HEK293 (cell line): ENCODE measurements at regions not wholly inside any gene's neighbourhood (a gene's known extent, or its start where the extent isn't known, plus 50 kb on each side); places are given as distances from the start of the nearest gene placed in this dataset.

Experiments used
- CTCF ChIA-PET: fragments of 350-600 bp; formaldehyde crosslinking; extraction: SDS; loops from one replicate; lab custom pipeline; 2021; ENCODE audit warnings: antibody characterized with exemption; lab: Yijun Ruan, JAX
- POLR2A ChIA-PET: fragments of 300-600 bp; formaldehyde crosslinking; extraction: SDS; loops from one replicate; lab custom pipeline; 2020; ENCODE audit warnings: antibody characterized with exemption, inconsistent platforms; lab: Yijun Ruan, JAX
- H3K27ac ChIP-seq: fragments of 200-500 bp; sonication (Bioruptor generic); 2 replicates; pipeline ENCODE4 v1.5.1; 2014; ENCODE audit warnings: low read depth, low read length, control low read depth, inconsistent platforms; ENCODE audit errors: extremely low read depth
- H3K36me3 ChIP-seq, 2 experiments: fragments of 200-500 bp in 1 of 2; sonication (Bioruptor generic) in 1 of 2; 1 replicate in 1 of 2; 2 replicates in 1 of 2; pipeline ENCODE4 v1.5.1; 2014 to 2017; ENCODE audit warnings: inconsistent platforms in 2 of 2, low read length in 2 of 2; ENCODE audit not compliant: control insufficient read depth in 2 of 2, insufficient read depth in 1 of 2
- H3K4me1 ChIP-seq: fragments of 200-500 bp; sonication (Bioruptor generic); 2 replicates; pipeline ENCODE4 v1.5.1; 2014; ENCODE audit warnings: mild to moderate bottlenecking, low read length, inconsistent platforms; ENCODE audit not compliant: control insufficient read depth, insufficient read depth
- H3K4me3 ChIP-seq: 2 replicates; pipeline ENCODE4 v1.5.1; 2011; ENCODE audit warnings: low read depth, mild to moderate bottlenecking, control low read depth, low read length, moderate library complexity
- H3K9me3 ChIP-seq: fragments of 200-500 bp; sonication (Bioruptor generic); 2 replicates; pipeline ENCODE4 v1.5.1; 2014; ENCODE audit warnings: low read depth, low read length, inconsistent platforms; ENCODE audit not compliant: control insufficient read depth, insufficient read depth
- GLIS1 ChIP-seq: fragments of 450-650 bp; formaldehyde crosslinking; IDR thresholded peaks from 2 replicates; pipeline ENCODE4 v1.5.1; 2016; ENCODE audit warnings: missing biosample characterization, missing genetic modification characterization
- HOXA7 ChIP-seq: sonication (generic); formaldehyde crosslinking; IDR thresholded peaks from 2 replicates; pipeline ENCODE4 v1.8.1; 2022; ENCODE audit warnings: missing genetic modification reagents, borderline replicate concordance
- IKZF3 ChIP-seq: fragments of 450-650 bp; IDR thresholded peaks from 2 replicates; pipeline ENCODE4 v1.5.0; 2018; ENCODE audit warnings: missing biosample characterization, mild to moderate bottlenecking, missing genetic modification characterization, moderate library complexity
- PRDM1 ChIP-seq: fragments of 450-650 bp; formaldehyde crosslinking; IDR thresholded peaks from 2 replicates; pipeline ENCODE4; 2016; ENCODE audit warnings: missing biosample characterization, missing genetic modification characterization
- SP2 ChIP-seq: fragments of 450-650 bp; formaldehyde crosslinking; IDR thresholded peaks from 2 replicates; pipeline ENCODE4 v1.5.1; 2016; ENCODE audit warnings: missing biosample characterization, missing genetic modification characterization
- TCF7L2 ChIP-seq: IDR thresholded peaks from 2 replicates; pipeline ENCODE4 v1.6.1; 2011; ENCODE audit warnings: low read depth, mild to moderate bottlenecking, inconsistent platforms, low read length, moderate library complexity, borderline replicate concordance
- ZBTB21 ChIP-seq: fragments of 450-650 bp; formaldehyde crosslinking; IDR thresholded peaks from 2 replicates; pipeline ENCODE4 v1.5.1; 2017; ENCODE audit warnings: missing biosample characterization, missing genetic modification characterization
- ZBTB8A ChIP-seq: fragments of 450-650 bp; formaldehyde crosslinking; IDR thresholded peaks from 2 replicates; pipeline ENCODE4 v1.5.1; 2016; ENCODE audit warnings: missing biosample characterization, missing genetic modification characterization
- ZFHX2 ChIP-seq: fragments of 450-650 bp; formaldehyde crosslinking; conservative IDR thresholded peaks from 2 replicates; pipeline ENCODE4 v1.5.1; 2016; ENCODE audit warnings: missing biosample characterization, missing genetic modification characterization
- ZFP37 ChIP-seq: fragments of 450-650 bp; formaldehyde crosslinking; IDR thresholded peaks from 2 replicates; pipeline ENCODE4 v1.5.1; 2016; ENCODE audit warnings: missing biosample characterization, missing genetic modification characterization
- ZFP41 ChIP-seq: fragments of 450-650 bp; formaldehyde crosslinking; IDR thresholded peaks from 2 replicates; pipeline ENCODE4 v1.5.1; 2016; ENCODE audit warnings: missing biosample characterization, missing genetic modification characterization, borderline replicate concordance
- ZIC2 ChIP-seq: fragments of 450-650 bp; formaldehyde crosslinking; IDR thresholded peaks from 2 replicates; pipeline ENCODE4 v1.5.1; 2016; ENCODE audit warnings: missing biosample characterization, missing genetic modification characterization
- ZNF2 ChIP-seq: fragments of 450-650 bp; formaldehyde crosslinking; IDR thresholded peaks from 2 replicates; pipeline ENCODE4 v1.5.1; 2016; ENCODE audit warnings: missing biosample characterization, missing genetic modification characterization
- ZNF202 ChIP-seq: fragments of 450-650 bp; formaldehyde crosslinking; IDR thresholded peaks from 2 replicates; pipeline ENCODE4 v1.5.1; 2016; ENCODE audit warnings: missing biosample characterization, missing genetic modification characterization, borderline replicate concordance
- ZNF391 ChIP-seq: fragments of 450-650 bp; formaldehyde crosslinking; IDR thresholded peaks from 2 replicates; pipeline ENCODE4 v1.5.1; 2016; ENCODE audit warnings: low read depth, missing biosample characterization, missing genetic modification characterization, borderline replicate concordance
- ZNF558 ChIP-seq: fragments of 450-650 bp; formaldehyde crosslinking; IDR thresholded peaks from 2 replicates; pipeline ENCODE4 v1.5.1; 2016; ENCODE audit warnings: missing biosample characterization, missing genetic modification characterization
- ZNF596 ChIP-seq: fragments of 450-650 bp; IDR thresholded peaks from 2 replicates; pipeline ENCODE4 v1.5.0; 2018; ENCODE audit warnings: missing biosample characterization, mild to moderate bottlenecking, missing genetic modification characterization, moderate library complexity
- ZNF670 ChIP-seq: fragments of 450-650 bp; formaldehyde crosslinking; IDR thresholded peaks from 2 replicates; pipeline ENCODE4 v1.5.1; 2016; ENCODE audit warnings: missing biosample characterization, missing genetic modification characterization, low read depth
- ZNF776 ChIP-seq: fragments of 450-650 bp; formaldehyde crosslinking; IDR thresholded peaks from 2 replicates; pipeline ENCODE4 v1.5.0; 2017; ENCODE audit warnings: missing biosample characterization, missing genetic modification characterization, borderline replicate concordance
- TF ChIP-seq, protein P1 (sequence below): fragments of 450-650 bp; formaldehyde crosslinking; IDR thresholded peaks from 2 replicates; pipeline ENCODE4 v1.5.1; 2016; ENCODE audit warnings: missing biosample characterization, missing genetic modification characterization
- TF ChIP-seq, protein P2 (sequence below): fragments of 450-650 bp; formaldehyde crosslinking; IDR thresholded peaks from 2 replicates; pipeline ENCODE4 v1.5.1; 2016; ENCODE audit warnings: missing biosample characterization, missing genetic modification characterization

DNA sequence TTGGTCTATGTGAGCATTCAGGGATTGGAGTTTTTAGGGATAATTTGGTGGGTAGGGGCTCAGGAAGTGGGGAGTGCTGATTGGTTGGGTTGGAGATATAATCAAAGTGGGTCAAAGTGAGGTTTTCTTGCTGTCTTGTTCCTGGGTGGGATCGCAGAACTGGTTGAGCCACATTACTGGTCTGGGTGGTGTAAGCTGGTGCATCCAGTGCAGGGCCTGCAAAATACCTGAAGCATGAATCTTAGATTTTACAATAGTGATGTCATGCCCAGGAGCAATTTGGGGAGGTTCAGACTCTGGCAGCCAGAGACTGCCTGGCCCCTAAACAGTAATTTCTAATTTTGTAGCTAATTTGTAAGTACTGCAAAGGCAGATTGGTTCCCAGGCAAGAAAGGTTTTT, 665.6 kb upstream of the PRKX start (continued):
- TF ChIP-seq HOXA7 (CRISPR knock-in tag) = no peak
- TF ChIP-seq ZIC2 (tag by site-specific recombination) = no peak
- no peak for TF ChIP-seq ZFP37 (tag by site-specific recombination)
- TF ChIP-seq ZNF391 (tag by site-specific recombination) = no peak
- no peak for TF ChIP-seq ZNF776
- no peak for TF ChIP-seq ZBTB8A (tag by site-specific recombination)
- no peak for TF ChIP-seq ZFP41
- TF ChIP-seq, protein P1, sequence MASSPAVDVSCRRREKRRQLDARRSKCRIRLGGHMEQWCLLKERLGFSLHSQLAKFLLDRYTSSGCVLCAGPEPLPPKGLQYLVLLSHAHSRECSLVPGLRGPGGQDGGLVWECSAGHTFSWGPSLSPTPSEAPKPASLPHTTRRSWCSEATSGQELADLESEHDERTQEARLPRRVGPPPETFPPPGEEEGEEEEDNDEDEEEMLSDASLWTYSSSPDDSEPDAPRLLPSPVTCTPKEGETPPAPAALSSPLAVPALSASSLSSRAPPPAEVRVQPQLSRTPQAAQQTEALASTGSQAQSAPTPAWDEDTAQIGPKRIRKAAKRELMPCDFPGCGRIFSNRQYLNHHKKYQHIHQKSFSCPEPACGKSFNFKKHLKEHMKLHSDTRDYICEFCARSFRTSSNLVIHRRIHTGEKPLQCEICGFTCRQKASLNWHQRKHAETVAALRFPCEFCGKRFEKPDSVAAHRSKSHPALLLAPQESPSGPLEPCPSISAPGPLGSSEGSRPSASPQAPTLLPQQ (tag by site-specific recombination) = no peak
- no peak for TF ChIP-seq IKZF3 (tag by site-specific recombination)
- no peak for TF ChIP-seq SP2 (tag by site-specific recombination)

DNA sequence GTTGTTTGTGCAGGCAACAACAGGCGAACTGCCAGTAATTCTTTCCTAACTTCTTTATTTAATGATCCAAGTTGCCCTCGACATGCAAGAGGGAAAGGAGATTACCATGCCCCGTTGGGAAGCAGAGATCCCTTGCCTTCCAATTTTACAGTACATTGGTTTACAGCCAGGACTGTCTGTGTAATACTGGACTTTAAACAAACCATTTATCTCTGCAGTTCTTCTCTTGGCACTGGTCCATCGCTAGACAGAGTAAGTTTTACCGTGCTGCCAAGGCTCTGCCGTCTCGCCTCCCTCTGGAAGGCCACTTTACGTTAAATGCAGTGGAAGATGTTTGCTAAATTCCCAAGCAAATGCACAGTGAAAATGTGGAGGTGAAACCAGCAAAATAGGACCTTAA, 660.3 kb upstream of the PRKX start:
- Histone ChIP-seq H3K36me3 (no peaks in the 10 kb centered on the region), H3K4me3 (no peak overlapping the region), H3K9me3 (no peaks in the 10 kb centered on the region), H3K27ac (no peak overlapping the region), H3K4me1 (no peaks in the 10 kb centered on the region)
- TF ChIP-seq TCF7L2 (no peak), ZNF596 (no peak), GLIS1 (tag by site-specific recombination) (no peak), PRDM1 (tag by site-specific recombination) (no peak), ZFHX2 (no peak), ZNF2 (tag by site-specific recombination) (no peak), ZNF558 (tag by site-specific recombination) (no peak), ZNF202 (tag by site-specific recombination) (no peak), ZNF391 (tag by site-specific recombination) (no peak), ZNF670 (tag by site-specific recombination) (no peak)
- TF ChIP-seq, protein P2, sequence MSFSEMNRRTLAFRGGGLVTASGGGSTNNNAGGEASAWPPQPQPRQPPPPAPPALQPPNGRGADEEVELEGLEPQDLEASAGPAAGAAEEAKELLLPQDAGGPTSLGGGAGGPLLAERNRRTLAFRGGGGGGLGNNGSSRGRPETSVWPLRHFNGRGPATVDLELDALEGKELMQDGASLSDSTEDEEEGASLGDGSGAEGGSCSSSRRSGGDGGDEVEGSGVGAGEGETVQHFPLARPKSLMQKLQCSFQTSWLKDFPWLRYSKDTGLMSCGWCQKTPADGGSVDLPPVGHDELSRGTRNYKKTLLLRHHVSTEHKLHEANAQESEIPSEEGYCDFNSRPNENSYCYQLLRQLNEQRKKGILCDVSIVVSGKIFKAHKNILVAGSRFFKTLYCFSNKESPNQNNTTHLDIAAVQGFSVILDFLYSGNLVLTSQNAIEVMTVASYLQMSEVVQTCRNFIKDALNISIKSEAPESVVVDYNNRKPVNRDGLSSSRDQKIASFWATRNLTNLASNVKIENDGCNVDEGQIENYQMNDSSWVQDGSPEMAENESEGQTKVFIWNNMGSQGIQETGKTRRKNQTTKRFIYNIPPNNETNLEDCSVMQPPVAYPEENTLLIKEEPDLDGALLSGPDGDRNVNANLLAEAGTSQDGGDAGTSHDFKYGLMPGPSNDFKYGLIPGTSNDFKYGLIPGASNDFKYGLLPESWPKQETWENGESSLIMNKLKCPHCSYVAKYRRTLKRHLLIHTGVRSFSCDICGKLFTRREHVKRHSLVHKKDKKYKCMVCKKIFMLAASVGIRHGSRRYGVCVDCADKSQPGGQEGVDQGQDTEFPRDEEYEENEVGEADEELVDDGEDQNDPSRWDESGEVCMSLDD (tag by site-specific recombination) = no peak
- CTCF ChIA-PET = no interaction called here
- POLR2A ChIA-PET = no interaction called here

DNA sequence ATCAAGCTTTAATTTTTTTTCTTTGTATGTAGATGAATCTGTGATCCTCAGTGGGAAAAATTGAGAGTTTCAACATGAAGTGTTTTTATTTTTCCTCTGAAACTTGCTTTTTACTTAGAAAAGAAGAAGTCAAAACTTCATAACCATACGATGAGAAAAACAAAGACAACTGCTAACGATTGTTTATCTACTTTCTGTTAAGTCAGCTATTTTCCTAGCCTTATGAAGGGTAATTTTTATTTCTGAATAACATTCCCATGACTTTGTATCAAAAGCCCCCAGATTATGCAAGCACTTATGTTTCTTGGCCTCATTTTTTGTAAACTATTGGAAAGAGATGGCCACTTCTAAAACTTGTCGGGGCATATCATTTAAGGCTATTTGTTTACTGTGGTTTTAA, 645.1 kb upstream of the PRKX start:
- Histone ChIP-seq H3K4me1 (no peaks in the 10 kb centered on the region), H3K27ac (no peak overlapping the region), H3K9me3 (no peaks in the 10 kb centered on the region), H3K4me3 (no peak overlapping the region), H3K36me3 (no peaks in the 10 kb centered on the region)
- ChIA-PET CTCF (no interaction called here), POLR2A (no interaction called here)
- TF ChIP-seq ZBTB21 (tag by site-specific recombination) = no peak
